SK-N-SH (cell line): ENCODE measurements at regions not wholly inside any gene's neighbourhood (a gene's known extent, or its start where the extent isn't known, plus 50 kb on each side); places are given as distances from the start of the nearest gene placed in this dataset.

Source experiments
- CTCF ChIA-PET: fragments of 300-600, 350-600 bp; formaldehyde crosslinking; extraction: SDS; loops from one replicate; lab custom pipeline; 2021; lab: Yijun Ruan, JAX
- POLR2A ChIA-PET: fragments of 350-600 bp; sonication (Branson Sonifier 250); formaldehyde crosslinking; extraction: SDS; loops from one replicate; lab custom pipeline; 2020; ENCODE audit warnings: antibody characterized with exemption, inconsistent platforms; lab: Yijun Ruan, JAX
- DNase-seq: peaks from one replicate; pipeline ENCODE4 v3.0.0; 2012
- H2AFZ ChIP-seq: fragments of 200-600 bp; sonication (generic); 2 replicates; pipeline ENCODE4 v1.8.1; 2016; ENCODE audit warnings: antibody characterized with exemption, mild to moderate bottlenecking, low read depth
- H3F3A ChIP-seq: fragments of 200-600 bp; sonication (generic); replicated peaks from 2 replicates; pipeline ENCODE3; 2016; ENCODE audit warnings: antibody characterized with exemption, mild to moderate bottlenecking; ENCODE audit not compliant: insufficient read depth
- H3K27ac ChIP-seq, 2 experiments: fragments of 200-500 bp in 1 of 2; fragments of 200-600 bp in 1 of 2; sonication (Bioruptor generic) in 1 of 2; sonication (generic), shearing (Covaris generic) in 1 of 2; 2 replicates each; pipeline versions ENCODE4 v1.5.1 to v1.6.1; 2014 to 2016; ENCODE audit warnings: low read depth in 2 of 2, inconsistent platforms in 1 of 2, low read length in 1 of 2, mild to moderate bottlenecking in 1 of 2, mixed read lengths in 1 of 2
- H3K27me3 ChIP-seq: fragments of 200-600 bp; sonication (generic), shearing (Covaris generic); 2 replicates; pipeline ENCODE4 v1.6.1; 2016; ENCODE audit warnings: mixed run types; ENCODE audit not compliant: insufficient read depth
- H3K36me3 ChIP-seq, 2 experiments: fragments of 200-500 bp in 1 of 2; fragments of 200-600 bp in 1 of 2; sonication (Bioruptor generic) in 1 of 2; sonication (generic) in 1 of 2; replicated peaks in 1 of 2; 2 replicates each; pipeline versions ENCODE3 to v1.5.1; 2014 to 2016; ENCODE audit warnings: low read length in 1 of 2, mild to moderate bottlenecking in 1 of 2; ENCODE audit not compliant: insufficient read depth in 2 of 2, control insufficient read depth in 1 of 2
- H3K4me1 ChIP-seq, 2 experiments: fragments of 200-500 bp in 1 of 2; fragments of 200-600 bp in 1 of 2; sonication (Bioruptor generic) in 1 of 2; sonication (generic), shearing (Covaris generic) in 1 of 2; 2 replicates each; pipeline versions ENCODE4 v1.5.1 to v1.6.1; 2014 to 2016; ENCODE audit warnings: low read depth in 1 of 2, low read length in 1 of 2, mixed run types in 1 of 2; ENCODE audit not compliant: insufficient read depth in 2 of 2, control insufficient read depth in 1 of 2
- H3K4me2 ChIP-seq: fragments of 200-600 bp; sonication (generic), shearing (Covaris generic); 2 replicates; pipeline ENCODE4 v1.6.1; 2017; ENCODE audit warnings: mixed run types
- H3K4me3 ChIP-seq, 2 experiments: fragments of 200-500 bp in 1 of 2; fragments of 200-600 bp in 1 of 2; sonication (Bioruptor generic) in 1 of 2; sonication (generic), shearing (Covaris generic) in 1 of 2; 2 replicates each; pipeline versions ENCODE4 v1.5.1 to v1.8.1; 2014 to 2016; ENCODE audit warnings: low read depth in 2 of 2, inconsistent platforms in 1 of 2, low read length in 1 of 2, mild to moderate bottlenecking in 1 of 2, mixed read lengths in 1 of 2, moderate library complexity in 1 of 2
- H3K79me2 ChIP-seq: fragments of 200-600 bp; sonication (generic); 2 replicates; pipeline ENCODE4 v1.8.1; 2017; ENCODE audit warnings: mild to moderate bottlenecking; ENCODE audit not compliant: insufficient read depth
- H3K9ac ChIP-seq: fragments of 200-600 bp; sonication (generic); 2 replicates; pipeline ENCODE4 v1.6.1; 2017; ENCODE audit warnings: mixed run types
- H3K9me2 ChIP-seq: fragments of 200-600 bp; sonication (generic); 2 replicates; pipeline ENCODE4 v1.6.1; 2017; ENCODE audit warnings: mixed run types
- H3K9me3 ChIP-seq: fragments of 200-600 bp; sonication (generic); 2 replicates; pipeline ENCODE4 v1.6.1; 2017; ENCODE audit warnings: mixed run types, mild to moderate bottlenecking, moderate library complexity
- H4K20me1 ChIP-seq: fragments of 200-600 bp; sonication (generic); 2 replicates; pipeline ENCODE4 v1.6.1; 2017; ENCODE audit warnings: mild to moderate bottlenecking, mixed run types; ENCODE audit not compliant: insufficient read depth
- CHD2 ChIP-seq: fragments of 150-350 bp; IDR thresholded peaks from 2 replicates; pipeline ENCODE4 v1.6.1; 2018; ENCODE audit warnings: low read length; ENCODE audit not compliant: partially characterized antibody
- ELF1 ChIP-seq: IDR thresholded peaks from 2 replicates; pipeline ENCODE4 v1.4.0; 2012
- EZH2phosphoT487 ChIP-seq: fragments of 200-600 bp; sonication (generic); IDR thresholded peaks from 2 replicates; pipeline ENCODE4 v1.6.1; 2017; ENCODE audit warnings: low read depth, mixed run types, mild to moderate bottlenecking, antibody characterized with exemption, moderate library complexity, borderline replicate concordance
- FOXJ3 ChIP-seq: sonication (generic); formaldehyde crosslinking; IDR thresholded peaks from 2 replicates; pipeline ENCODE4 v1.5.1; 2020; ENCODE audit warnings: mild to moderate bottlenecking, missing genetic modification reagents
- MXI1 ChIP-seq: IDR thresholded peaks from 2 replicates; pipeline ENCODE4 v1.6.1; 2012; ENCODE audit warnings: mild to moderate bottlenecking, low read depth, low read length, improper control_type of control experiment
- NFIC ChIP-seq: IDR thresholded peaks from 2 replicates; pipeline ENCODE4 v1.4.0; 2012; ENCODE audit warnings: borderline replicate concordance
- NRF1 ChIP-seq: IDR thresholded peaks from 2 replicates; pipeline ENCODE4 v1.6.1; 2012; ENCODE audit warnings: low read depth, mild to moderate bottlenecking, low read length
- RCOR1 ChIP-seq: fragments of 150-350 bp; IDR thresholded peaks from 2 replicates; pipeline ENCODE4 v1.6.1; 2017; ENCODE audit warnings: antibody characterized with exemption, low read length
- RFX5 ChIP-seq: IDR thresholded peaks from 2 replicates; pipeline ENCODE4 v1.6.1; 2012; ENCODE audit warnings: mild to moderate bottlenecking, improper control_type of control experiment, low read length
- TCF12 ChIP-seq: IDR thresholded peaks from 2 replicates; pipeline ENCODE4 v1.4.0; 2012
- YY1 ChIP-seq: IDR thresholded peaks from 2 replicates; pipeline ENCODE4 v1.4.0; 2012; ENCODE audit warnings: low read depth, mild to moderate bottlenecking
- WGBS: methylation state at CpG from one replicate; pipeline ENCODE4 v1.1.6; 2017; ENCODE audit warnings: low lambda C conversion rate; 5-methylcytosine and 5-hydroxymethylcytosine counted together
- TF ChIP-seq, protein P1 (sequence below): IDR thresholded peaks from 2 replicates; pipeline ENCODE4; 2012
- TF ChIP-seq, protein P2 (sequence below): fragments of 200-600 bp; sonication (generic); IDR thresholded peaks from 2 replicates; pipeline ENCODE4 v1.6.1; 2017; ENCODE audit warnings: antibody characterized with exemption, mild to moderate bottlenecking, moderate library complexity
- TF ChIP-seq, protein P3 (sequence below): IDR thresholded peaks from 2 replicates; pipeline ENCODE4 v1.4.0; 2012; ENCODE audit warnings: low read depth, borderline replicate concordance
- TF ChIP-seq, protein P4 (sequence below): IDR thresholded peaks from 2 replicates; pipeline ENCODE4 v1.6.1; 2012; ENCODE audit warnings: mild to moderate bottlenecking, low read depth, low read length, moderate library complexity

DNA sequence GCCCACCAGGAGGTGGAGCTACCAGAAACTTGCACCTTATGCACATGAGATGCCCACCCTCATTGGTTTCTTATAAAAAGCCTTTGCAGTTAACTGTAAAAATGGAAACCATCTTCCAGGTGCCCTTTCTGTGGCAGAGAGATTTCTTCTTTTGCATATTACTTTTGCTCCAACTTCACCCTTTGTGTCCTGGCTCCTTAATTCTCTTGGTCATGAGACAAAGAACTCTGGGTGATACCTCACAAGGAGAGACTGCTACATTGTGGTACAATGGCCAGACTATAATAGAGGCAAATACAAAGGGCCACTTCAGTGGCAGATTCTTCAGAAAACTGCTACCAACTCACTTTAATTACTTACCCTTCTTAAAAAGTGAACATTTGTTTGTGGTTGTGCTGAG is 76.4 kb upstream of the PTER start:
- POLR2A ChIA-PET, result no interaction called here
- Histone ChIP-seq H3K9me3 (no peaks in the 10 kb centered on the region), H3K27me3 (no peaks in the 10 kb centered on the region), H3F3A (no peaks in the 10 kb centered on the region), H3K4me3 (no peak overlapping the region), H3K36me3 (no peaks in the 10 kb centered on the region), H3K4me2 (no peak overlapping the region), H3K9me2 (no peaks in the 10 kb centered on the region), H3K27ac (no peak overlapping the region), H3K79me2 (no peaks in the 10 kb centered on the region), H3K9ac (no peak overlapping the region), H4K20me1 (no peaks in the 10 kb centered on the region), H2AFZ (no peak overlapping the region), H3K4me1 (no peaks in the 10 kb centered on the region)
- TF ChIP-seq, protein P1, sequence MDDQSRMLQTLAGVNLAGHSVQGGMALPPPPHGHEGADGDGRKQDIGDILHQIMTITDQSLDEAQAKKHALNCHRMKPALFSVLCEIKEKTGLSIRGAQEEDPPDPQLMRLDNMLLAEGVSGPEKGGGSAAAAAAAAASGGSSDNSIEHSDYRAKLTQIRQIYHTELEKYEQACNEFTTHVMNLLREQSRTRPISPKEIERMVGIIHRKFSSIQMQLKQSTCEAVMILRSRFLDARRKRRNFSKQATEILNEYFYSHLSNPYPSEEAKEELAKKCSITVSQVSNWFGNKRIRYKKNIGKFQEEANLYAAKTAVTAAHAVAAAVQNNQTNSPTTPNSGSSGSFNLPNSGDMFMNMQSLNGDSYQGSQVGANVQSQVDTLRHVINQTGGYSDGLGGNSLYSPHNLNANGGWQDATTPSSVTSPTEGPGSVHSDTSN, result no peak
- TF ChIP-seq EZH2phosphoT487, result no peak
- TF ChIP-seq CHD2, result no peak
- no peak for TF ChIP-seq NFIC
- TF ChIP-seq, protein P2, sequence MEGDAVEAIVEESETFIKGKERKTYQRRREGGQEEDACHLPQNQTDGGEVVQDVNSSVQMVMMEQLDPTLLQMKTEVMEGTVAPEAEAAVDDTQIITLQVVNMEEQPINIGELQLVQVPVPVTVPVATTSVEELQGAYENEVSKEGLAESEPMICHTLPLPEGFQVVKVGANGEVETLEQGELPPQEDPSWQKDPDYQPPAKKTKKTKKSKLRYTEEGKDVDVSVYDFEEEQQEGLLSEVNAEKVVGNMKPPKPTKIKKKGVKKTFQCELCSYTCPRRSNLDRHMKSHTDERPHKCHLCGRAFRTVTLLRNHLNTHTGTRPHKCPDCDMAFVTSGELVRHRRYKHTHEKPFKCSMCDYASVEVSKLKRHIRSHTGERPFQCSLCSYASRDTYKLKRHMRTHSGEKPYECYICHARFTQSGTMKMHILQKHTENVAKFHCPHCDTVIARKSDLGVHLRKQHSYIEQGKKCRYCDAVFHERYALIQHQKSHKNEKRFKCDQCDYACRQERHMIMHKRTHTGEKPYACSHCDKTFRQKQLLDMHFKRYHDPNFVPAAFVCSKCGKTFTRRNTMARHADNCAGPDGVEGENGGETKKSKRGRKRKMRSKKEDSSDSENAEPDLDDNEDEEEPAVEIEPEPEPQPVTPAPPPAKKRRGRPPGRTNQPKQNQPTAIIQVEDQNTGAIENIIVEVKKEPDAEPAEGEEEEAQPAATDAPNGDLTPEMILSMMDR, result no peak
- TF ChIP-seq FOXJ3 (CRISPR knock-in tag), result no peak
- TF ChIP-seq NRF1, result no peak
- no peak for TF ChIP-seq ELF1
- CTCF ChIA-PET, result interaction anchor here (0.9 kb wide), 1 partner anchor 20 kb away, joined by 3 read pairs; no protein-coding TSS in a partner anchor
- no peak for DNase-seq

DNA sequence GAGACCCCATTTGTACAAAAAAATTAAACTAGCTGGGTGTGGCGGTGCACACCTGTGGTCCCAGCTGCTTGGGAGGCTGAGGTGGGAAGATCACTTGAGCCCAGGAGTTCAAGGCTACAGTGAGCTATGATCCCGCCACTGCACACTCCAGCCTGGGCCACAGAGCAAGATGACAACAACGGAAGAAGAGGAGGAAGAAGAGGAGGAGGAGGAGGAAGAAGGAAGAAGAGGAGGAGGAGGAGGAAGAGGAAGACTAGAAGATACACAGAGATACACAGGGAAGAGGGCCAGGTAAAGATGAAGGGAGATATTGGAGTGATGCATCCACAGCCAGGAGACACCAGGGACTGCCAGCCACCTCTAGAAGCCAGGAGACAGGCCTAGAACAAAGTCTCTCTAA is 75.7 kb upstream of the PTER start:
- ChIA-PET CTCF (no interaction called here), POLR2A (no interaction called here)
- 33% methylated on average over 3 of the region's 3 CpGs for WGBS
- Histone ChIP-seq H3K4me3 (no peak overlapping the region), H3K79me2 (no peaks in the 10 kb centered on the region), H3K9ac (no peak overlapping the region), H3K9me3 (no peaks in the 10 kb centered on the region), H3K4me1 (no peaks in the 10 kb centered on the region), H3K36me3 (no peaks in the 10 kb centered on the region), H3K27ac (no peak overlapping the region), H3F3A (no peaks in the 10 kb centered on the region), H4K20me1 (no peaks in the 10 kb centered on the region), H3K4me2 (no peak overlapping the region), H2AFZ (no peak overlapping the region), H3K9me2 (no peaks in the 10 kb centered on the region), H3K27me3 (no peaks in the 10 kb centered on the region)
- TF ChIP-seq, protein P3, sequence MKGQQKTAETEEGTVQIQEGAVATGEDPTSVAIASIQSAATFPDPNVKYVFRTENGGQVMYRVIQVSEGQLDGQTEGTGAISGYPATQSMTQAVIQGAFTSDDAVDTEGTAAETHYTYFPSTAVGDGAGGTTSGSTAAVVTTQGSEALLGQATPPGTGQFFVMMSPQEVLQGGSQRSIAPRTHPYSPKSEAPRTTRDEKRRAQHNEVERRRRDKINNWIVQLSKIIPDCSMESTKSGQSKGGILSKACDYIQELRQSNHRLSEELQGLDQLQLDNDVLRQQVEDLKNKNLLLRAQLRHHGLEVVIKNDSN, result no peak
- TF ChIP-seq RFX5 (no peak), ELF1 (no peak), MXI1 (no peak), YY1 (no peak), RCOR1 (no peak), FOXJ3 (CRISPR knock-in tag) (no peak), TCF12 (no peak)
- TF ChIP-seq, protein P4, sequence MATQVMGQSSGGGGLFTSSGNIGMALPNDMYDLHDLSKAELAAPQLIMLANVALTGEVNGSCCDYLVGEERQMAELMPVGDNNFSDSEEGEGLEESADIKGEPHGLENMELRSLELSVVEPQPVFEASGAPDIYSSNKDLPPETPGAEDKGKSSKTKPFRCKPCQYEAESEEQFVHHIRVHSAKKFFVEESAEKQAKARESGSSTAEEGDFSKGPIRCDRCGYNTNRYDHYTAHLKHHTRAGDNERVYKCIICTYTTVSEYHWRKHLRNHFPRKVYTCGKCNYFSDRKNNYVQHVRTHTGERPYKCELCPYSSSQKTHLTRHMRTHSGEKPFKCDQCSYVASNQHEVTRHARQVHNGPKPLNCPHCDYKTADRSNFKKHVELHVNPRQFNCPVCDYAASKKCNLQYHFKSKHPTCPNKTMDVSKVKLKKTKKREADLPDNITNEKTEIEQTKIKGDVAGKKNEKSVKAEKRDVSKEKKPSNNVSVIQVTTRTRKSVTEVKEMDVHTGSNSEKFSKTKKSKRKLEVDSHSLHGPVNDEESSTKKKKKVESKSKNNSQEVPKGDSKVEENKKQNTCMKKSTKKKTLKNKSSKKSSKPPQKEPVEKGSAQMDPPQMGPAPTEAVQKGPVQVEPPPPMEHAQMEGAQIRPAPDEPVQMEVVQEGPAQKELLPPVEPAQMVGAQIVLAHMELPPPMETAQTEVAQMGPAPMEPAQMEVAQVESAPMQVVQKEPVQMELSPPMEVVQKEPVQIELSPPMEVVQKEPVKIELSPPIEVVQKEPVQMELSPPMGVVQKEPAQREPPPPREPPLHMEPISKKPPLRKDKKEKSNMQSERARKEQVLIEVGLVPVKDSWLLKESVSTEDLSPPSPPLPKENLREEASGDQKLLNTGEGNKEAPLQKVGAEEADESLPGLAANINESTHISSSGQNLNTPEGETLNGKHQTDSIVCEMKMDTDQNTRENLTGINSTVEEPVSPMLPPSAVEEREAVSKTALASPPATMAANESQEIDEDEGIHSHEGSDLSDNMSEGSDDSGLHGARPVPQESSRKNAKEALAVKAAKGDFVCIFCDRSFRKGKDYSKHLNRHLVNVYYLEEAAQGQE, result no peak
- DNase-seq, result no peak
